HEK293T (cell line): ENCODE measurements at regions not wholly inside any gene's neighbourhood (a gene's known extent, or its start where the extent isn't known, plus 50 kb on each side); places are given as distances from the start of the nearest gene placed in this dataset.

Experiments used
- CTCF ChIA-PET: fragments of 350-600 bp; formaldehyde crosslinking; extraction: SDS; loops from one replicate; lab custom pipeline; 2021; ENCODE audit warnings: antibody characterized with exemption, inconsistent platforms; lab: Yijun Ruan, JAX
- POLR2A ChIA-PET: fragments of 350-600 bp; formaldehyde crosslinking; extraction: SDS; loops from one replicate; lab custom pipeline; 2020; ENCODE audit warnings: antibody characterized with exemption, inconsistent platforms; lab: Yijun Ruan, JAX
- DNase-seq: peaks from one replicate; pipeline ENCODE4 v3.0.0; 2012; ENCODE audit warnings: mixed read lengths; ENCODE audit errors: extremely low spot score
- ARNT ChIP-seq: fragments of 450-650 bp; IDR thresholded peaks from 2 replicates; pipeline ENCODE4 v1.6.1; 2017; ENCODE audit warnings: mild to moderate bottlenecking
- BHLHE40 ChIP-seq: fragments of 450-650 bp; IDR thresholded peaks from 2 replicates; pipeline ENCODE4 v1.6.1; 2016; ENCODE audit warnings: mild to moderate bottlenecking, moderate library complexity, borderline replicate concordance
- CTBP1 ChIP-seq: fragments of 450-650 bp; IDR thresholded peaks from 2 replicates; pipeline ENCODE4 v1.6.1; 2016; ENCODE audit warnings: borderline replicate concordance
- ELF4 ChIP-seq: fragments of 450-650 bp; IDR thresholded peaks from 2 replicates; pipeline ENCODE4 v1.6.1; 2017; ENCODE audit warnings: antibody characterized with exemption
- FOXA1 ChIP-seq: fragments of 450-650 bp; IDR thresholded peaks from 2 replicates; pipeline ENCODE4 v1.6.1; 2016; ENCODE audit warnings: mild to moderate bottlenecking
- FOXK2 ChIP-seq: fragments of 450-650 bp; IDR thresholded peaks from 2 replicates; pipeline ENCODE4 v1.6.1; 2016; ENCODE audit warnings: mild to moderate bottlenecking
- FOXM1 ChIP-seq: fragments of 450-650 bp; IDR thresholded peaks from 2 replicates; pipeline ENCODE4 v1.6.1; 2017; ENCODE audit warnings: mild to moderate bottlenecking, borderline replicate concordance
- HDGF ChIP-seq: fragments of 450-650 bp; IDR thresholded peaks from 2 replicates; pipeline ENCODE4 v1.6.1; 2017; ENCODE audit warnings: antibody characterized with exemption, borderline replicate concordance
- L3MBTL2 ChIP-seq: fragments of 450-650 bp; conservative IDR thresholded peaks from 2 replicates; pipeline ENCODE4 v1.6.1; 2016; ENCODE audit warnings: mild to moderate bottlenecking
- LEF1 ChIP-seq: fragments of 450-650 bp; IDR thresholded peaks from 2 replicates; pipeline ENCODE4 v1.6.1; 2017; ENCODE audit warnings: mild to moderate bottlenecking, borderline replicate concordance
- NFRKB ChIP-seq: fragments of 450-650 bp; IDR thresholded peaks from 2 replicates; pipeline ENCODE4 v1.6.1; 2016; ENCODE audit warnings: mild to moderate bottlenecking, moderate library complexity
- SP1 ChIP-seq: fragments of 450-650 bp; IDR thresholded peaks from 2 replicates; pipeline ENCODE4 v1.6.1; 2017
- SUZ12 ChIP-seq: fragments of 450-650 bp; IDR thresholded peaks from 2 replicates; pipeline ENCODE4 v1.6.1; 2016; ENCODE audit warnings: mild to moderate bottlenecking
- TARDBP ChIP-seq: fragments of 450-650 bp; IDR thresholded peaks from 2 replicates; pipeline ENCODE4 v1.6.1; 2016
- ZNF384 ChIP-seq: fragments of 450-650 bp; IDR thresholded peaks from 2 replicates; pipeline ENCODE4 v1.6.1; 2016
- TF ChIP-seq, protein P1 (sequence below): fragments of 450-650 bp; IDR thresholded peaks from 2 replicates; pipeline ENCODE4 v1.6.1; 2016

DNA sequence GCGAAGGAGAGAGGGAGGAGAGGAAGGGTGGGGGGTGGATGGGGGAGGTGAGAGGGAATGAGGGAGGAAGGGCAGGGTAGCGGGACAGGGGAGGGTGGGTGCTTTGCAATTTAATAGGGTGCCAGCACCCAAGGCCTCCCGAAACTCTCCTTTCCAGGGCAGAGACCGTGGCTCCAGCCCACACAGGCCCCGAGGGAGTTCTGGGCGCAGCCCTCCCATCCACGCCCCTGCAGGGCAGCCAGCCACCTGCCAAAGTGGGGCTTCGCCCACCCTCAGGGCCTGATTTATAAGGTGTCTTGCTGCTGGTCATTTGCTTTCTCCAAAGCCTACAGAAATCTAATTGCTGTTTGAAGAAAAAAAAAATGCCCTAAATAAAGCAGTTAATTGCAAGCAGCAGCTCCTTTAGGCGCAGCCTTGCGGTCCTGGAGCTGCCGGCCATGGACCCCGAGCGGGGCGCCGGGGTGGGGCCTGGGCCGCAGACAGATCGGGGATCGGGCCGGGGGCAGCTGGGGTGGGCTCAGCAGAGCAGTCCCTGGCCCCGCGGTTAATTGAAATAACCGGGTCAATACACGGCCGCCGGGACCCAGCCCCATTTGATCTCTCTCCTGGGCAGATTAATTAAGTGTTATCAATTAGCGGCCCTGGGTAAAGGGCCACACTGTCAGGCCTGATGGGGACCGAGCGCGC is 106.0 kb upstream of the NKX1-1 start:
- POLR2A ChIA-PET, result no interaction called here
- no peak for DNase-seq
- TF ChIP-seq ZNF384, result no peak
- TF ChIP-seq ELF4, result no peak
- no peak for TF ChIP-seq NFRKB
- TF ChIP-seq HDGF, result no peak
- TF ChIP-seq CTBP1, result no peak
- TF ChIP-seq FOXA1, result no peak
- no peak for TF ChIP-seq SUZ12
- TF ChIP-seq SP1, result no peak
- no peak for TF ChIP-seq FOXM1
- CTCF ChIA-PET, result interaction anchor here (1.0 kb wide), 2 partner anchors 17 to 143 kb away, joined by 3 read pairs; no protein-coding TSS in a partner anchor

DNA sequence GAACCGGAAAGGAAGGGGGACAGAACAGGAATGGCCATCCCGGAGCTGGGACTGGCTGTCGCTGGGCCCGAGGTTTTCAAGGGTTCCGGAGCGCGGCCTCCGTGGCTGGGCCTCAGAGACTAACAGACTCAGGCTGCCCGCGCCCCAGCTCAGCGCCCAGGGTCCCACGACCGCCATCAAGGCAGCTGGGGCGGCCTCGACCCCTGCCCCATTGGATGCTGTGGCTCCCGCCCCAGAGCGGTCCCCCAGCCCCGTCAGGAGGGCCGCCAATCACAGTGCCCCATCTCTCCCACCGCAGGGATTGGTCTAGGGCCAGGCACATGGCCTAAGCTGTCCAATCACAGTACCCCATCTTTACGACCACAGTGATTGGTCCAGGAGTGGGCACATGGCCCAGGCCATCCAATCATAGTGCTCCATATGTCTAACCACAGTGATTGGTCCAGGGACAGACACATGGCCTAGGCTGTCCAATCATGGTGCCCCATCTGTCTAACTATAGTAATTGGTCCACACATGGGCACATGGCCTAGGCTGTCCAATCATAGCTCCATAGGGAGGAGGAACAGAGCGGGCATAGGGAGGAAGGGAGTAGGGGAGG is 105.3 kb upstream of the NKX1-1 start:
- TF ChIP-seq CTBP1, result no peak
- no peak; the same call in 1 of the 2 replicates for TF ChIP-seq L3MBTL2
- no peak for TF ChIP-seq TARDBP
- no peak for TF ChIP-seq FOXK2
- TF ChIP-seq, protein P1, sequence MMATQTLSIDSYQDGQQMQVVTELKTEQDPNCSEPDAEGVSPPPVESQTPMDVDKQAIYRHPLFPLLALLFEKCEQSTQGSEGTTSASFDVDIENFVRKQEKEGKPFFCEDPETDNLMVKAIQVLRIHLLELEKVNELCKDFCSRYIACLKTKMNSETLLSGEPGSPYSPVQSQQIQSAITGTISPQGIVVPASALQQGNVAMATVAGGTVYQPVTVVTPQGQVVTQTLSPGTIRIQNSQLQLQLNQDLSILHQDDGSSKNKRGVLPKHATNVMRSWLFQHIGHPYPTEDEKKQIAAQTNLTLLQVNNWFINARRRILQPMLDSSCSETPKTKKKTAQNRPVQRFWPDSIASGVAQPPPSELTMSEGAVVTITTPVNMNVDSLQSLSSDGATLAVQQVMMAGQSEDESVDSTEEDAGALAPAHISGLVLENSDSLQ, result peak; percentile 14; the same call in 1 of the 2 replicates
- TF ChIP-seq BHLHE40, result no peak
- no peak for TF ChIP-seq NFRKB
- no peak for DNase-seq
- POLR2A ChIA-PET, result no interaction called here
- CTCF ChIA-PET, result interaction anchor here (1.0 kb wide), 1 partner anchor 18 kb away, joined by 3 read pairs; no protein-coding TSS in a partner anchor

DNA sequence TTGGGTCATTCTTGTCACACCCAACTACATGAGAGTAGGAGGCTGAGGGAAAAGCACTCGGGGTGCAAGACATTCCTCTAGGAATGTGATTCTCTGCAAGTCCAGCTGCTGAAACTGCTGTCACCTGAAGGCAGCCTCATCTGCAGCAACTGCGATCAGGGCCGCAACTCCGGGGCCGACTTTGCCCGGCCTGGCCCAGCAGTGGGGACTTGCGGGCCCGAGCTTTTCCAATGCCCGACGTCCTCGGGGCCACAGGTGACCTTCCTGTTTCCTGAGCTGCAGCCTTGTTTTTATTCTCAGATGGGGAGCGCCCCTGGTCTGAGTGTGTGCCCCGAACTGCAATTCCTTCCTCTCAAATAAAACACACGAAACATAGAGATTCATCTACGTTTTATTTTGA is 104.7 kb upstream of the NKX1-1 start:
- no peak for TF ChIP-seq LEF1
- TF ChIP-seq, protein P1, result no peak
- no peak for TF ChIP-seq ELF4
- TF ChIP-seq NFRKB, result no peak
- no peak for TF ChIP-seq FOXA1
- no peak for TF ChIP-seq SUZ12
- no peak for TF ChIP-seq ARNT
- no peak for TF ChIP-seq TARDBP
- no peak for TF ChIP-seq FOXK2
- TF ChIP-seq L3MBTL2, result no peak
- TF ChIP-seq SP1, result no peak
- no peak for TF ChIP-seq CTBP1
- TF ChIP-seq ZNF384, result no peak
- no peak for TF ChIP-seq BHLHE40
- no peak for TF ChIP-seq HDGF
- no peak for TF ChIP-seq FOXM1
- ChIA-PET CTCF (interaction anchor here (1.2 kb wide), 1 partner anchor 155 kb away, joined by 5 read pairs; no protein-coding TSS in a partner anchor), POLR2A (no interaction called here)
- DNase-seq, result no peak

DNA sequence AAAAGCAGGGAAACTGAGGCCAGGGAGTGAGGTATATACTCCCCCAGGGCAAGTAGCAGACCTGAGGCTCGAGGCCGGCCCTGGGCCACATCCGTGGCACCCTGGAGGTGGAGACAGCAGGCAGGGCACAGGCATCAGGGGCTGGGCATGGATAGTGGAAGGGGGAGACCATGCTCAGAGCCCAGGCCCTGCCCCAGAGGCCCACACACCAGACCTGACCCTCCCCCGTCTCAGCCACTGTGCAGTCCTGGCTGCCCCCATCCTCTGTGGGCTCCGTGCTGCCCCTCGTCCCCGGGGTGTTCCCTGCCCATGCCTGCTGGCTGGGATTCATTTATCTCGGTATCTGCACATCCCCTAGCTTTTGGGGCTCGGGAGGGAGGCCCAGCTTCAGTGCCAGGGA is 103.1 kb upstream of the NKX1-1 start:
- TF ChIP-seq TARDBP, result no peak
- TF ChIP-seq HDGF, result no peak
- TF ChIP-seq ELF4, result no peak
- no peak for TF ChIP-seq L3MBTL2
- TF ChIP-seq, protein P1, result no peak
- no peak for TF ChIP-seq FOXK2
- TF ChIP-seq NFRKB, result no peak
- no peak for TF ChIP-seq ARNT
- no peak for TF ChIP-seq CTBP1
- no peak for TF ChIP-seq BHLHE40
- TF ChIP-seq LEF1, result no peak
- no peak for TF ChIP-seq FOXA1
- TF ChIP-seq SUZ12, result no peak
- TF ChIP-seq FOXM1, result no peak
- no peak for TF ChIP-seq SP1
- TF ChIP-seq ZNF384, result no peak
- ChIA-PET CTCF (interaction anchor here (0.5 to 1.2 kb wide), 3 partner anchors 10 to 356 kb away, joined by 3 to 7 read pairs (median 5); no protein-coding TSS in a partner anchor), POLR2A (no interaction called here)
- no peak for DNase-seq

DNA sequence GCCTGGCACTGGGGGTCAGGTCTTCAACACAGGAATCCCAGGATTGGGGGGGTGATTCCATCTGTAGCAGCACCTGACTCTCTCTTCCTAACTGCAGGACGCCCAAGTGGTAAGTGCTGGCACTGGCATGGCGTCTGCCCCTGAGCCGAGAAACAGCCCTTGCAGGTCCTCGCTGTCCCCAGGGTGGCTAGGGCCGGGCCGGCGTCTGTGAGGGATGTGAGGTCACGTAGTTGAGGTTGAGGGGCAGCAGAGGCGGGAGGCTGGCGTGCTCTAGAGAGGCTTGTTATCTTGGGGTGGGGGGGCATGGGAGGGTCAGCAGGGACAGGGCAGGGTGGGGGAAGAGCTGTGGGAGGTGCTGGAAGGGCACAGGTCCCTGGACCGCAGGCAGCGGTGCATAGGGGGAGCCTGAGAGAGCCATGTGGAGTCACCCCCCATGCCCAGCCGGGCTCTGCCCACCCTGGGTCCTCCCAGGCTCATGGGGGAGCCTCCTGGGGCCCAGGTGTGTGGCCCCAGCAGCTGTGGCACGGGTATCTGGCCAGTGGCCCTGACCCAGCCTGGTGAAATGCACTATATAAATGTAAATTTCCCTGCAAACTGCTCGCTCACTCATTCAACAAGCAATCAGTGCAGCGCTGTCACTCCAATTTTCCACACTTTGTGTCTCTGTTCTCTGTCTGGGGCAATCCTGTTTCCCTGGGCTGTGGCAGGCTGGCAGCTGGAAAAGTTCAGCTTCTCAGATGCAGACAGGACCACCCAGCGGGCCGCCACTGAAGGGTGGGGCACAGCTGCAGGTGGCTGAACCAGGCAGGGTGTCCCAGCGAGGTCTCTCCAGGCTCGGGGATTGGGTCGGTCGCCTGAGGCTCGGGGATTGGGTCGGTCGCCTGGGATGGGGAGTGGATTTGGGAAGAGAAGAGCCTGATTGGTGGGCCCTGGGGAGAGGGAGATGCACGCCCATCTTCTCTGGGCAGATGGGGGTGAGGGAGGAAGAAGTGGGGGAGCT is 102.2 kb upstream of the NKX1-1 start:
- CTCF ChIA-PET, result interaction anchor here (0.7 to 1.1 kb wide), 3 partner anchors 9 to 18 kb away, joined by 3 read pairs; no protein-coding TSS in a partner anchor
- DNase-seq, result no peak
- POLR2A ChIA-PET, result no interaction called here
- no peak for TF ChIP-seq FOXM1
- TF ChIP-seq, protein P1, result no peak
- TF ChIP-seq ZNF384, result no peak
- TF ChIP-seq TARDBP, result no peak
- no peak for TF ChIP-seq BHLHE40
- no peak for TF ChIP-seq HDGF
- TF ChIP-seq LEF1, result no peak
- TF ChIP-seq FOXK2, result no peak
- TF ChIP-seq FOXA1, result no peak
- no peak for TF ChIP-seq NFRKB
- TF ChIP-seq ELF4, result no peak
- no peak for TF ChIP-seq SUZ12
- no peak for TF ChIP-seq CTBP1
- TF ChIP-seq L3MBTL2, result no peak
- TF ChIP-seq ARNT, result no peak
- TF ChIP-seq SP1, result no peak
